Transverse colon (tissue), 4 donors: ENCODE measurements at regions not wholly inside any gene's neighbourhood (a gene's known extent, or its start where the extent isn't known, plus 50 kb on each side); places are given as distances from the start of the nearest gene placed in this dataset.

Experiments
- DNase-seq: peaks from one replicate; pipeline ENCODE4 v3.0.0-alpha.2; 2019
- H3K27ac ChIP-seq, 4 donors: fragments of 200-600 bp; sonication (generic); 2 replicates each; pipeline ENCODE4 v1.5.1; 2016 to 2018; ENCODE audit warnings: inconsistent platforms in 4 of 4
- H3K27me3 ChIP-seq: fragments of 200-600 bp; sonication (generic); 2 replicates; pipeline ENCODE4 v1.5.1; 2017; ENCODE audit warnings: inconsistent platforms
- H3K36me3 ChIP-seq, 4 donors: fragments of 200-600 bp; sonication (generic); 2 replicates each; pipeline ENCODE4 v1.5.1; 2017 to 2019; ENCODE audit warnings: inconsistent platforms in 4 of 4
- H3K4me1 ChIP-seq, 4 donors: fragments of 200-600 bp; sonication (generic); 2 replicates each; pipeline ENCODE4 v1.5.1; 2017 to 2020; ENCODE audit warnings: inconsistent platforms in 4 of 4
- H3K4me3 ChIP-seq, 4 donors: fragments of 200-600 bp; sonication (generic); 1 replicate in 1 of 4; 2 replicates in 3 of 4; pipeline versions ENCODE4 v1.5.1 to v1.6.1; 2017 to 2019; ENCODE audit warnings: inconsistent platforms in 4 of 4
- H3K9me3 ChIP-seq, 2 donors: fragments of 200-600 bp; sonication (generic); 2 replicates each; pipeline ENCODE4 v1.5.1; 2017 to 2019; ENCODE audit warnings: inconsistent platforms in 2 of 2
- CTCF ChIP-seq, 5 experiments: fragments of 200-600 bp in 3 of 5; fragments of 450-650 bp in 2 of 5; sonication (generic) in 3 of 5; IDR thresholded peaks; 1 replicate in 2 of 5; 2 replicates in 3 of 5; pipeline ENCODE4 v1.5.1; 2016 to 2017; ENCODE audit warnings: antibody characterized with exemption in 5 of 5, inconsistent platforms in 3 of 5, mild to moderate bottlenecking in 2 of 5, moderate library complexity in 1 of 5
- EP300 ChIP-seq: sonication (generic); formaldehyde crosslinking; IDR thresholded peaks from one replicate; pipeline ENCODE4 v1.6.1; 2017; ENCODE audit warnings: antibody characterized with exemption, low read depth
- POLR2A ChIP-seq: fragments of 450-650 bp; IDR thresholded peaks from one replicate; pipeline ENCODE4 v1.6.1; 2016; ENCODE audit warnings: antibody characterized with exemption, mild to moderate bottlenecking, moderate library complexity
- POLR2AphosphoS5 ChIP-seq, 3 donors: sonication (generic); formaldehyde crosslinking; IDR thresholded peaks; one replicate each; pipeline ENCODE4 v1.6.1; 2016; ENCODE audit warnings: antibody characterized with exemption in 3 of 3
- WGBS, 2 donors: methylation state at CpG; one replicate each; pipeline ENCODE4 v1.1.5; 2018; ENCODE audit warnings: low coverage in 1 of 2; 5-methylcytosine and 5-hydroxymethylcytosine counted together
- in situ Hi-C, 4 donors: fragments of 200-750 bp; cut with MboI; loops; one replicate each; pipeline versions ENCODE4 v1.15.0 to v1.15.1; 2017; ENCODE audit warnings: low sequenced_read_pairs in 3 of 4, low pct_ligation_motif_present in 1 of 4, low pct_unique_long_range_greater_than_20kb in 1 of 4
- intact Hi-C: fragments of 100-400 bp; cut with DNase I; formaldehyde crosslinking; loops from one replicate; pipeline ENCODE4 v1.15.1; 2023; ENCODE audit warnings: low total_unique reads

GRCh38 chr2:164287056-164287455 lies 334.2 kb downstream of the GRB14 start:
- in situ Hi-C loops (no loop called here), intact Hi-C loops (no loop called here)
- WGBS, 2 donors, result 77 to 81% methylated on average over 2 of the region's 2 CpGs
- DNase-seq, result no peak
- no peak overlapping the region for H3K4me3 ChIP-seq
- no peak for TF ChIP-seq EP300
- no peak for TF ChIP-seq POLR2A
- TF ChIP-seq CTCF (IDR thresholded peaks at IDR 0.05), result no peak
- no peak for TF ChIP-seq POLR2AphosphoS5 (IDR thresholded peaks at IDR 0.05)
- no peak overlapping the region for H3K27ac ChIP-seq
- H3K36me3 ChIP-seq, result no peaks in the 10 kb centered on the region
- H3K9me3 ChIP-seq, result no peaks in the 10 kb centered on the region
- no peaks in the 10 kb centered on the region for H3K27me3 ChIP-seq
- H3K4me1 ChIP-seq, result no peaks in the 10 kb centered on the region

DNA sequence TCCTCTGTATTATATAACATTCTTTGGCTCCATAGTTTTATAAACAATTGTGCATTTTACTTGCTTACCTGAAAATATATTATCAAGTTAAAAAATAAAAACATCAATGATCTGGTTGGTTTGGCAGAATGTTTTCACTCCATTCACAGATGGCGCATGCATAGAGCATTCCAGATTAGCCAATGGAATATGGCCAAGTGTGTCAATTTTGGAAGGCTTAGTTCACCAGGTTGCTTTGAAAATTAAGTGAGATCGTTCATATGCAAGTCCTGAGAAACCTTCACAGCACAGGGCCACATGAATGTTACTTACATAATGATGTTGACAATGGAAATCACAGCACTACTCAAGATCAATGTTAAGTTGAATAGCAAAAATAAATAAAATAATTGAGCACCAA lies 335.7 kb downstream of the GRB14 start:
- no peaks in the 10 kb centered on the region for H3K4me1 ChIP-seq
- H3K27ac ChIP-seq, result no peak overlapping the region
- no peaks in the 10 kb centered on the region for H3K27me3 ChIP-seq
- no peak for DNase-seq
- no peak for TF ChIP-seq POLR2A
- no peak for TF ChIP-seq EP300
- in situ Hi-C loops (no loop called here), intact Hi-C loops (no loop called here)
- H3K36me3 ChIP-seq, result no peaks in the 10 kb centered on the region
- H3K4me3 ChIP-seq, result no peak overlapping the region
- WGBS, 2 donors, result 79 to 84% methylated on average over 2 of the region's 2 CpGs
- H3K9me3 ChIP-seq, result no peaks in the 10 kb centered on the region

- Histone ChIP-seq H3K36me3 (no peaks in the 10 kb centered on the region), H3K27me3 (no peaks in the 10 kb centered on the region), H3K4me3 (no peak overlapping the region), H3K9me3 (no peaks in the 10 kb centered on the region), H3K27ac (no peak overlapping the region), H3K4me1 (no peaks in the 10 kb centered on the region)
- in situ Hi-C loops (no loop called here), intact Hi-C loops (no loop called here)
- 74 to 80% methylated on average over 1 of the region's 1 CpG for WGBS, 2 donors
- TF ChIP-seq POLR2AphosphoS5 (IDR thresholded peaks at IDR 0.05) (no peak), POLR2A (no peak), CTCF (IDR thresholded peaks at IDR 0.05) (no peak), EP300 (no peak)
- no peak for DNase-seq
Measured at GRCh38 chr2:164281896-164282295, 339.4 kb downstream of the GRB14 start.

DNA sequence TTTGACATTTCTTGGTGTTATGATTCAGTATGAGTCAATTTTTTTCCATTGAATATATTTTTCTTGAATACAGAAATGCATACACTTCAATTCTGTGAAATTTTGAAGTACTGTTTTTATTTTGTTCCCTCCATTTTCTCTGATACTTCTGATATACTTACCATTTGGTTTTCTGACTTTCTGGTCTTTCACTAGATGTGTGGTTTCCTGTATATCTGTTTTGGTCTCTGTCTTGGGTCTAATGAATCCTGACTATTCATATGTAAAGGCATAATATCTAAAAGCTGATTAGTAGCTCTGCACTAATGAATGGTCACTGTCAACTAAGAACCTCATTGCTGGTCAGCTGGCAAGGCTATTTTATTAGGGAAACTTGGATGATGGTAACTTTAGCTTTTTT lies 345.6 kb downstream of the GRB14 start:
- H3K36me3 ChIP-seq, result no peaks in the 10 kb centered on the region
- no peaks in the 10 kb centered on the region for H3K9me3 ChIP-seq
- intact Hi-C loops, result no loop called here
- H3K27me3 ChIP-seq, result no peaks in the 10 kb centered on the region
- in situ Hi-C loops, result no loop called here
- no peak for DNase-seq
- H3K4me3 ChIP-seq, result no peak overlapping the region
- H3K27ac ChIP-seq, result no peak overlapping the region
- no peaks in the 10 kb centered on the region for H3K4me1 ChIP-seq
- TF ChIP-seq POLR2AphosphoS5 (IDR thresholded peaks at IDR 0.05) (no peak), EP300 (no peak), CTCF (IDR thresholded peaks at IDR 0.05) (no peak)

DNA sequence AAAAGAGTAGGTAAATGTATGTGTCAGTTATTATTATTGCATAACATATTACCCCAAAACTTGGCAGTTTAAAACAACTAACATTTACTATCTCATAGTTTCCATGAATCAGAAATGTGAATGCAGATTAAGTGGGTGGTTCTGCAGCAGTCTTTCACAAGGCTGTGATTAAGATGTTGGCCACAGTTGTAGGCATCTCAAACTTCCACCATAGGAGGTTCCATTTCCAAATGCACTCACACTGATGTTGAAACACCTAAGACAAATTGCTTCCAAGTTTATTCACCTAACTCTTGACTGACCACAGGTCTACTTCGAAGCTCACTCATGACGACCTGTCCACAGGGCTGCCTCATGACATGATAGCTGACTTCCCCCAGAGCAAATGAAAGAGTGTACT lies 360.8 kb downstream of the GRB14 start:
- no peaks in the 10 kb centered on the region for H3K36me3 ChIP-seq
- H3K27ac ChIP-seq, result no peak overlapping the region
- no peaks in the 10 kb centered on the region for H3K27me3 ChIP-seq
- no peak for TF ChIP-seq CTCF (IDR thresholded peaks at IDR 0.05)
- TF ChIP-seq POLR2AphosphoS5 (IDR thresholded peaks at IDR 0.05), result no peak
- TF ChIP-seq EP300, result no peak
- no peak for TF ChIP-seq POLR2A
- in situ Hi-C loops (no loop called here), intact Hi-C loops (no loop called here)
- H3K4me3 ChIP-seq, result no peak overlapping the region
- H3K9me3 ChIP-seq, result no peaks in the 10 kb centered on the region
- no peaks in the 10 kb centered on the region for H3K4me1 ChIP-seq
- no peak for DNase-seq
- 100% methylated on average over 2 of the region's 2 CpGs; no CpG with 5 or more reads in 1 of the 2 donors for WGBS, 2 donors
